GM21786 (cell line): ENCODE measurements at regions not wholly inside any gene's neighbourhood (a gene's known extent, or its start where the extent isn't known, plus 50 kb on each side); places are given as distances from the start of the nearest gene placed in this dataset.
A peak's percentile ranks its signal among the peaks of the same experiment; 100 is the strongest.
"Not testable (repeated sequence)": the region's sequence is repeated elsewhere in the genome, so short reads cannot be mapped to it uniquely, and the experiment has no call there.

ENCODE experiments used
- ATAC-seq: cut with Tn5 transposase; IDR thresholded peaks from one replicate; pipeline ENCODE4 v1.9.1; 2021; ENCODE audit not compliant: unreplicated experiment

DNA sequence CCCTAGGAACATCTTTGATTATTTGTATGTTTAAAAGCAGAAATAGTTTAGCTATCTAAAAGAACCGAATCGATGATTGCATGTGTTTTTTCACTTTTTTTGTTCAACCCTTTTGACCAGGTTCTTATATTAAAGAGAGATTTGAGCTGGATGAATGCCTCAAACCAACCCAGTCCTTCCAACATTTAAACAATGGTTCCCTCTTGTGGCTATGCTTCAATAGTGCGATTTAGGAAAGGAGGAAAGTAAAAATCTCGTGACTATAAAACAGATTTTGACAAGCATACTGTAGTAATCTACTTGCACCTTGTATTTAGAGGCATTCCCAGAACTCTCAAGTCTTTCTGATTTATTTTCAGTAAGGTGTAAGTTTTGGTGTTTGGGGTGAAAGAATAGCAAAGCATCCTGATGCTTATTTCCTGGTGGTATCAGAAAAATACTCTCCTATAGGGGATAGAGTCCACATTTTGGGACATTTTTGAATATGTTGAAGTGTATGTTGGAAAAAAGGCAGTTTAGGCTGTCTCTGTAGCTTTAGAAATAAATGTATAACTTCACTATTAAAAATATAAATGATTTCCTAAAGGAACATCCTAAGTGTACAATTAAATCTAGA, 159.6 kb upstream of the KCNH8 start:
- peak; percentile 55 for ATAC-seq

DNA sequence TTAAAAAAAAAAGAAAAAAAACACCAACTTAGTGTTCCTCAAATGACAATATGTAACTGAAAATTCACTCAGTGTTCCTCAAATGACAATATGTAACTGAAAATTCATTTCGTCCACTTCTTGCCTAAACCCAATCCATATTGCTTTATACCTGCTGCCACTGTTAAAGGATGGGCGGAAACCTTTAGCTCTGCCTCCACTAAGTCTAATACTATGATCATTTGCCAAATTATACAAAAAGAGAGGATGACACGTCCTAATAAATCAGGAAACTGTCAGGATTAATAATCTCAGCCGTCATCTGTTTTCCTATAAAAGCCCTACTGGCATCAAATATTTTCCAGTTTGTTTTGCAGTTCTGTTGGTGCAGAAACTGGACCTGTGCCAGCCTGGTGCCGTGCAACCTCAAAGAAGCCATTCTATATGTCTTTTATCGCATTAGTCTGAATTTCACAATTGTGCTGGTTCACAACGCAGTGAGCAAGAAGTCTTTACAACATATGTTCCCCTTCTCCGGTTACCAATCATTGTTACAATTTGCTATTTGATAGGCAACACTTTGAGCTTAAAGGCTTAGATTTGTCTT, 160.4 kb upstream of the KCNH8 start:
- ATAC-seq: no peak

GRCh38 chr3:18987070-18987469, 161.2 kb upstream of the KCNH8 start:
- ATAC-seq: no peak

- ATAC-seq: no peak
Measured at GRCh38 chr3:18982920-18983319, 165.4 kb upstream of the KCNH8 start.

GRCh38 chr3:18976102-18976501, 172.2 kb upstream of the KCNH8 start:
- ATAC-seq: not testable (repeated sequence)

GRCh38 chr3:18968120-18968519, 180.2 kb upstream of the KCNH8 start:
- ATAC-seq: no peak

DNA sequence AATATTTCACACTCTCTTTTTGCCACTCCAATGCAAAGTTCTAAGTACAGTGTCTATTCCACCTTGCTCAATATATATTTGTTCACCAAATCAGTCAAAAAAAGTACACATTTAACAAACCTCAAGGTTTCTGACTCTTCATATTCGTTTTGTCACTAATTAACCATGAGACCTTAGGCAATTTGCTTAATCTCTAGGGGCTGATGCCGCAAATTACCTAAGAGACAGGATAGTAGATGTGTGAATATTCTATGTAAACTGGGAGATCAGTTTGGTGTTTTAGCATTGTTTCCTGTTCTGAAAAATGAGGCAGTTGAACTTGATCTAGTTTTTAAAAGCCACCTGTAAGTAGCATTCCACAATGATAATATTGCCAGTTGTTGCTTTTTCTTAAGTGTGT, 182.5 kb upstream of the KCNH8 start:
- ATAC-seq: no peak

- ATAC-seq: no peak
Measured at GRCh38 chr3:18964640-18965039, 183.7 kb upstream of the KCNH8 start.

DNA sequence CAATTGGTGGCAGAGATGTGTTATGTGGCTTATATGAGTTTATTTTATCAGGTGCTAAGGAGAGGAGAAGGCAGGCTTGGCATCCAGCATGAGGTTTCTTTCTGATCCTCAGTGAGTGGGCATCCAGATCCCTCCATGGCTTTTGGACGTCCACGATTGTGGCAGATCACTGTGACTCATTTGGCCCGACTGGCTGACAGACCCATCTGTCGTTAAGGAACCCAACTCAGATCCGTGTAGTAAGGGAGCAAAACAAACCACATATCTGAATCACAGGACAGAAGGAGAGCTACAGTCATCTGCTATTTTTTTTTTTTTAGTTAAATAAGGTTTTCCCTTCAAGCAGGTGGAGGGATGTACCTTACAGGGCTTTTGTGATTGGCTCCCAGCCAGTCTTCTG, 197.0 kb upstream of the KCNH8 start:
- ATAC-seq: no peak

DNA sequence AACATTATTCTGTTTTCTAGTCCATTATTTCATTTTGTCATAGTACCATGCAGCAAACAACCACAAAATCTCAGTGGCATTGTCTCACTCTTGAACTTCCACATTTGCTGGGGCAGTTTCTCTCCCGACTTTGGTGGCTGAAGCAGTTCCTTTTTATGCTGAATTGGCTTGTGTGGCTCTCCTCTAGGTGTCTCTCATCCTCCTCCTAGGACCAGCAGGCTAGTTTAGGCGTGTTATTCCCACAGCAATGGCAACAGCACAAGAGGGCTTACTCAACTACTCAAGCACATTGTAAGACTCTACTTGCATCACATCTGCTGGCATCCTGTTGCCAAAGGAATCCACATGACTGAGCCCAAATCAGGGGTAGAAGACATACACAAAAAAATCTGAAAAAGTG, 201.8 kb upstream of the KCNH8 start:
- ATAC-seq: no peak

GRCh38 chr3:18937574-18937973, 210.7 kb upstream of the KCNH8 start:
- ATAC-seq: no peak

DNA sequence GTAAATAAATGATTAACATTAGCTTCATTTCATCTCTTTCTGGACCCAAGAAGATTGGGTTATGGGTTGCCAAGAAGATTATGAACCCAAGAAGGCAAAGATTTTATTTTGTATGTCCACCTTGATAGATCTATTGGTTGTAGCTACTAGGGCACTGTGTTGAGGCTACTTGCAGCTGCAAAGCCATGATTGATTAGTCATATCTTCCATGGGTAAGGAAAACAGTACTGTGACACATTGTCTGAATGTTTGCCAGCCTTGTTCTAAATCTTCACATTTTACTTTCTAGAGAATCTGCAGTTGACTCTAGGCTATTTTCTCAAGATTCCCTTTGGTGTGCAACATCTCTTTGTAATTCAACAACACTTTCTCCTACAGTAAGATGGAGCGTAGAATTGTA, 229.2 kb upstream of the KCNH8 start:
- no peak for ATAC-seq

GRCh38 chr3:18917923-18918322, 230.4 kb upstream of the KCNH8 start:
- ATAC-seq: no peak

GRCh38 chr3:18902081-18902793, 246.1 kb upstream of the KCNH8 start:
- ATAC-seq: no peak

DNA sequence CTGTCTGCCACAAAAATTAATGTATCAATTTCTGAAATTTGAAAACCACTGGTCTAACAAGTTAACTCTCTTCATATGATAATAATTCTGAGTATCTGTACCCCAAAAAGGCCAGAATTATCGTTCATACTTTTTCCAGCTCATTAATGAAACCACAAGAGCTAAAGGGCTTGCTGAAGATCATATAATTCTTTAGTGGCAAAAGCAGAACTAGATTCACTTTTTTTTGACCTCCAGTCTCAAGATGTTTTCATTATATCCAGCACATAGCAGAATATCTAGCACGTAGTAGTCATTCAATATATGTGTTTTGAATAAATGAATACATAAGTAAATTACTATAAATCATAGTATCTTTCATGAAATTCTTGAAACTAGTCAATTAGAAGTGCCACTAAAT, 246.7 kb upstream of the KCNH8 start:
- ATAC-seq: no peak

DNA sequence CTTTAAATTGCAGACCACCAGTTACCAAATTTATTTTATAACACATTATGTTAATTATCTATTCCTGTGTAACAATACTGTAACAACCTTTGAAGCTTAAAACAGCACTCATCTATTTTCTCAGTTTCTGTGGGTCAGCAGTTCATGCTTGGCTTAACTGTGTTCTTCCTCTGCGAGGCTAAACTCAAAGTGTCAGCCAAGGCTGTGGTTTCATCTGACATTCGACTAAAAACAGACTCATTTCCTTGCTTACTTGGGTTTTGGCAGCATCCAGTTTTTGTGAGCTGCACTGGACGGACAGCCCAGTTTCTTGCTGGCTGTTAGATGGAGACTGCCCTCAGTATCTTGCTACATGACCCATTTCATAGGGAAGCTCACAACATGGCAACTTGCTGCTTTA, 247.3 kb upstream of the KCNH8 start:
- ATAC-seq: peak; percentile 79

DNA sequence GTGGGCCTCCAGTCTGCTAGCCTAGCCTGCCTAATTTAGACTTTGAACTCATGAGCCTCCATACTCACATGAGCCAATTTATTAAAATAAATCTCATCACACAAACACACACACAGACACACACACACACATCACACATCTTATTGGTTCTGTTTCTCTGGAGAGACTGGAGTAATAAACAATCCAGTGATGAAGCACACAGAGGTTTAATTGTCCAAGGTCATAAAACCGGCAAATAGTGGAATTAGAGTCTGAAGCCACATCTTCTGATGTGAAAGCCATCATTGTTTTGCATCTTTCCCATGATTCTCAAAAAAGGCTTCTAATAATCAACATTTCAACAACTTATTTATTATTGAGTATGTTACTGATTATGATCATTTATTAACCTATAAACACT, 249.4 kb upstream of the KCNH8 start:
- no peak for ATAC-seq

DNA sequence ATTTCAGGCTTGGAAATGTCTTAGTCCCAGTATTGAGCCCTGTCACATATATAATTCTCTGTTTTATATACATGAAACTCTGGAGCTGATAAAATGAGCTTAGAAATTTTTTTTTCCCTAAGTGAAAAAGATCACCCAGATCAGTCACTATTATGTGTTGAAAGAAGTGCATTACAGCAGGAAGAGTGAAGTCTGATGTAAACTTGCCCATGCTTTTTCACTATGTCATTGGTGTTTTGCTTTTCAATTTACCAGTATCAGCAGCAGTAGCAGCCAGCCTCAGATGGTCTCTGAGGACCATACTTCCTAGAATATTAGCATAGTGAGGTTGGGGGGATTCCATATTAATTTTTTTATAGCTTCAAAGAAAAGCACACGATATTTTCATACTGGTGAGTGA, 255.6 kb upstream of the KCNH8 start:
- no peak for ATAC-seq

- ATAC-seq: no peak
Measured at GRCh38 chr3:18892047-18892446, 256.3 kb upstream of the KCNH8 start.

DNA sequence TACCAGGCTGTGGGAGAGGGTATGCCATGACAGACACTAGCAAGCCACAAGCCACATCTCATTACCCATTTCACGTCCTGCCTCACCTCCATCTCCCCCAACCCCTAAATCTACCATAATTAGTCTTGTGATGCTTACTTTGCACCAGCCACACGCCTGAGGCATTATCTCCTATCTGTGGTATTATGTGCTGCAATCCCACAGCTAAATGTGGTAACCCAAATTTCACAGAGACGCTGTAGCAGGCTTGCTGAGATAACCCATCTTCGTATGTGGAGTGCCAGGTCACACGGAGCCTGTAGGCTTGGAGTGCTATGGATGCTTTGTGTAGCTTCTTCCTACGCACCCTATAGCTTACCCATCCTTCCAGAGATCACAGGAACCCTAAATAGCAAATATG, 256.7 kb upstream of the KCNH8 start:
- no peak for ATAC-seq

GRCh38 chr3:18890449-18890848, 257.9 kb upstream of the KCNH8 start:
- ATAC-seq: no peak

- ATAC-seq: no peak
Measured at GRCh38 chr3:18888819-18889218, 259.5 kb upstream of the KCNH8 start.

- ATAC-seq: no peak
Measured at GRCh38 chr3:18888370-18888769, 259.9 kb upstream of the KCNH8 start.
